Heart left ventricle (tissue), 13 donors: ENCODE measurements at regions not wholly inside any gene's neighbourhood (a gene's known extent, or its start where the extent isn't known, plus 50 kb on each side); places are given as distances from the start of the nearest gene placed in this dataset.

Experiments
- POLR2A ChIP-seq, 2 donors: fragments of 450-650 bp; IDR thresholded peaks; one replicate each; pipeline ENCODE4 v1.6.1; 2017; ENCODE audit warnings: antibody characterized with exemption in 2 of 2, mild to moderate bottlenecking in 2 of 2, moderate library complexity in 2 of 2
- TF ChIP-seq, protein P1 (sequence below), 12 donors: fragments of 200-600 bp; sonication (generic) in 4 of 12; IDR thresholded peaks; one replicate each; pipeline versions ENCODE4 v1.5.0 to v1.8.0; 2018 to 2022; ENCODE audit warnings: antibody characterized with exemption in 12 of 12, mild to moderate bottlenecking in 5 of 12
- donor health status: ischemic (EF 13 %, LVEDD 7.1; RV severe dilation, severe dysfunction).
- donor health status: DM: no; HTN: yes; CAD: no.
- donor health status: DM: no; HTN: no; CAD: no.
- donor health status: ischemic (EF 25% LVEDD 6.9; RV normal size, moderate dysfunction).
- donor health status: ischemic (EF 25% LVEDD 5.7; RV mildly dilated, moderate dysfunction).
- donor health status: ischemic (EF 35%, LVEDD 5.7; RV mildly dilated, moderate dysfunction).
- donor health status: nonischemic (EF 11% LVEDD 7.7; RV severe dilation, severe dysfunction).
- donor health status: DM: yes; HTN: yes; CAD: no.
- donor health status: PGD.
- donor health status: ischemic (EF 29% LVEDD 5.4; RV normal size, mild dysfunction).
- donor health status: nonischemic (EF 23%, LVEDD 6.1; RV moderate dilation, normal function).

DNA sequence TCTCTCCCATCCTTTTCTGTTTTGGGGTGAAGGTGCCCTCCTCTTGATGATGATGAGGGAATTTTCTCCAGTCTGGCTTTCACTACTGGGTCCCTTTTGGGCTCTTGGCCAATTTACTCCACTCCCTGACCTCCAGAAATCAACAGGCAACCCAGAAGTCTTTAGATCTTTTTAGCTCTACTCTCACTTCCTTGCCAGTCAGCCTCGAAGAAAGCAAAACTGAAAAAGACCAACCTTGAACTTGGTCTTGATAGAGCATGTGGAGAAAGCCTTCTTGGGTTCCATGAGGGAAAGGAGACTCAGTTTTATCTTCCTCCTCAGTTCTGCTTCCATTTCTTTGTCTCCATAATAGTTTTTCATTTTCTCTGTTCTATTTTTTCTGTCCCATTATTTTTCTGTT lies 91.4 kb upstream of the NPVF start:
- TF ChIP-seq, protein P1, sequence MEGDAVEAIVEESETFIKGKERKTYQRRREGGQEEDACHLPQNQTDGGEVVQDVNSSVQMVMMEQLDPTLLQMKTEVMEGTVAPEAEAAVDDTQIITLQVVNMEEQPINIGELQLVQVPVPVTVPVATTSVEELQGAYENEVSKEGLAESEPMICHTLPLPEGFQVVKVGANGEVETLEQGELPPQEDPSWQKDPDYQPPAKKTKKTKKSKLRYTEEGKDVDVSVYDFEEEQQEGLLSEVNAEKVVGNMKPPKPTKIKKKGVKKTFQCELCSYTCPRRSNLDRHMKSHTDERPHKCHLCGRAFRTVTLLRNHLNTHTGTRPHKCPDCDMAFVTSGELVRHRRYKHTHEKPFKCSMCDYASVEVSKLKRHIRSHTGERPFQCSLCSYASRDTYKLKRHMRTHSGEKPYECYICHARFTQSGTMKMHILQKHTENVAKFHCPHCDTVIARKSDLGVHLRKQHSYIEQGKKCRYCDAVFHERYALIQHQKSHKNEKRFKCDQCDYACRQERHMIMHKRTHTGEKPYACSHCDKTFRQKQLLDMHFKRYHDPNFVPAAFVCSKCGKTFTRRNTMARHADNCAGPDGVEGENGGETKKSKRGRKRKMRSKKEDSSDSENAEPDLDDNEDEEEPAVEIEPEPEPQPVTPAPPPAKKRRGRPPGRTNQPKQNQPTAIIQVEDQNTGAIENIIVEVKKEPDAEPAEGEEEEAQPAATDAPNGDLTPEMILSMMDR (IDR thresholded peaks at IDR 0.05) = no peak
- TF ChIP-seq POLR2A (IDR thresholded peaks at IDR 0.05) = no peak
